ENCODE measurements at regions not wholly inside any gene's neighbourhood (a gene's known extent, or its start where the extent isn't known, plus 50 kb on each side); places are given as distances from the start of the nearest gene placed in this dataset.

DNA sequence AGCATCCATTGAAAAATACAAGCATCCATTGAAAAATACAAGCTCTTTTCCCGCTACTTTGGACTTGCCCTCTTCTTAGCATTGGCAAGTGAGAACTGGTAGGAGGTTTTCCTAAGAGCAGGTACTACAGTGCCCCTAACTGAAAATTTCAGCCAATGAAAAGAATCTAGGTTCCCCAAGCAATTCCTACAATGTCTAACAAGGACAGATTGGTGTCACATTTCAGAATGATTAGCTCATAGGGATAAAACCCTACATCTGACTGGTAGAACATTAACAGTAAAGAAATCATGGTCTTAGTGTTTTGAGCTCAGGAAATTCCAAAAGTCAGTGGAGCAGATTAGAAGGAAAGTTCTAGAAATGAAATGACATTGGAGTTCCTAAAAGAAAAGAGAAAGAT is 68.6 kb upstream of the QRFPR start:
- no peaks in the 10 kb centered on the region for H3K36me3 ChIP-seq
- H3K9me3 ChIP-seq = no peaks in the 10 kb centered on the region
- TF ChIP-seq, protein P1, sequence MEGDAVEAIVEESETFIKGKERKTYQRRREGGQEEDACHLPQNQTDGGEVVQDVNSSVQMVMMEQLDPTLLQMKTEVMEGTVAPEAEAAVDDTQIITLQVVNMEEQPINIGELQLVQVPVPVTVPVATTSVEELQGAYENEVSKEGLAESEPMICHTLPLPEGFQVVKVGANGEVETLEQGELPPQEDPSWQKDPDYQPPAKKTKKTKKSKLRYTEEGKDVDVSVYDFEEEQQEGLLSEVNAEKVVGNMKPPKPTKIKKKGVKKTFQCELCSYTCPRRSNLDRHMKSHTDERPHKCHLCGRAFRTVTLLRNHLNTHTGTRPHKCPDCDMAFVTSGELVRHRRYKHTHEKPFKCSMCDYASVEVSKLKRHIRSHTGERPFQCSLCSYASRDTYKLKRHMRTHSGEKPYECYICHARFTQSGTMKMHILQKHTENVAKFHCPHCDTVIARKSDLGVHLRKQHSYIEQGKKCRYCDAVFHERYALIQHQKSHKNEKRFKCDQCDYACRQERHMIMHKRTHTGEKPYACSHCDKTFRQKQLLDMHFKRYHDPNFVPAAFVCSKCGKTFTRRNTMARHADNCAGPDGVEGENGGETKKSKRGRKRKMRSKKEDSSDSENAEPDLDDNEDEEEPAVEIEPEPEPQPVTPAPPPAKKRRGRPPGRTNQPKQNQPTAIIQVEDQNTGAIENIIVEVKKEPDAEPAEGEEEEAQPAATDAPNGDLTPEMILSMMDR (IDR thresholded peaks at IDR 0.05) = no peak
- no peak for TF ChIP-seq POLR2A (IDR thresholded peaks at IDR 0.05)
- DNase-seq (no peak), ATAC-seq (no peak)
- H3K27ac ChIP-seq = no peak overlapping the region
- WGBS (ENCODE audit: insufficient coverage, low coverage, low lambda C conversion rate, missing lambda C conversion rate) = 100% methylated on average over 1 of the region's 1 CpG
- no peaks in the 10 kb centered on the region for H3K4me1 ChIP-seq
- H3K4me3 ChIP-seq = no peak overlapping the region
- intact Hi-C loops (cut with DNase I) = no loop called here
- H3K27me3 ChIP-seq = no peaks in the 10 kb centered on the region

DNA sequence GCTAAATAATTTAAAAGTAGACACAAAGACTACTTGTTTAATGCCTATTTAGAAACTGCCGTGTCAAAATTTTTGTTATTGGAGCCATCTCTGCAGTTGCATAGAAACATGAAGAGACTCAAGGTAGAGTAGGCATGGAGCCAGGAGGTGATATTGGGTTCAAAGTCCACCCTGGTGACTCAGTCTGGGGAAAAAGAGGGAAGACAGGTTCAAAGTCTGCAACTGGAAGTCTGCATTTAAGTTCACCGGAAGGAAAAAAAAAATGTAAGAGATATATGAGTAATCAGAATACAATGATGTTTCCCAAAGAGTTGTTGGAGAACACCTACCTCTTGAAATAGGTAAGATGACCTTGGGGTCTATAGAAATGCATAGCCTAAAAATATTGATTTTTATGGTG is 67.4 kb upstream of the QRFPR start:
- H3K27ac ChIP-seq = no peak overlapping the region
- no peak for TF ChIP-seq POLR2A (IDR thresholded peaks at IDR 0.05)
- TF ChIP-seq, protein P1 (IDR thresholded peaks at IDR 0.05) = no peak
- intact Hi-C loops (cut with DNase I) = no loop called here
- H3K4me1 ChIP-seq = no peaks in the 10 kb centered on the region
- H3K4me3 ChIP-seq = no peak overlapping the region
- H3K27me3 ChIP-seq = no peaks in the 10 kb centered on the region
- WGBS (ENCODE audit: insufficient coverage, low coverage, low lambda C conversion rate, missing lambda C conversion rate) = 83% methylated on average over 2 of the region's 2 CpGs
- ATAC-seq = no peak
- no peaks in the 10 kb centered on the region for H3K9me3 ChIP-seq
- H3K36me3 ChIP-seq = no peaks in the 10 kb centered on the region
- no peak for DNase-seq

DNA sequence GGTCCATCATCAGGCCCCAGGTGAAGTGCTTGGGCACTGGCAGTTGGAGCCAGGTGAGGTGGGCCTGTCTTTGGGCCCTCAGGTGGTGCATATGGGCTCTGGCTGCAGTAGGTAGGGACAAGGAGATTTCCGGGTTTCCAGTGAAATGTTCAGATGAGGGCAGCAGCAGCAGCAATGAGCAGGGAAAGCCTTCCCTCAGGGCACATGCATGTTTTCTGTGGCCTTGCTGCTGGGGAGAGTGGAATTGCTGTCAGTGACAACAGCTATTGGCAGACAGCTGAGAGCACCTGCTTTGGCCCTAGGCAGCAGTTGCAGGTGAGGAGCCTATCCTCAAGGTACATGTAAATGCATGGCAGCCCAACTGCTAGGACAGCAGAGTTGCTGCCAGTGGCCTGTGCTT is 58.9 kb upstream of the QRFPR start:
- ATAC-seq = no peak
- H3K27me3 ChIP-seq = no peaks in the 10 kb centered on the region
- TF ChIP-seq POLR2A (IDR thresholded peaks at IDR 0.05) = no peak
- TF ChIP-seq, protein P1 (IDR thresholded peaks at IDR 0.05) = no peak
- no peaks in the 10 kb centered on the region for H3K9me3 ChIP-seq
- 33% methylated on average over 1 of the region's 1 CpG for WGBS (ENCODE audit: insufficient coverage, low coverage, low lambda C conversion rate, missing lambda C conversion rate)
- no peak for DNase-seq
- no peak overlapping the region for H3K4me3 ChIP-seq
- no peaks in the 10 kb centered on the region for H3K36me3 ChIP-seq
- intact Hi-C loops (cut with DNase I) = no loop called here
- no peaks in the 10 kb centered on the region for H3K4me1 ChIP-seq
- H3K27ac ChIP-seq = no peak overlapping the region
